ENCODE measurements at regions not wholly inside any gene's neighbourhood (a gene's known extent, or its start where the extent isn't known, plus 50 kb on each side); places are given as distances from the start of the nearest gene placed in this dataset.

DNA sequence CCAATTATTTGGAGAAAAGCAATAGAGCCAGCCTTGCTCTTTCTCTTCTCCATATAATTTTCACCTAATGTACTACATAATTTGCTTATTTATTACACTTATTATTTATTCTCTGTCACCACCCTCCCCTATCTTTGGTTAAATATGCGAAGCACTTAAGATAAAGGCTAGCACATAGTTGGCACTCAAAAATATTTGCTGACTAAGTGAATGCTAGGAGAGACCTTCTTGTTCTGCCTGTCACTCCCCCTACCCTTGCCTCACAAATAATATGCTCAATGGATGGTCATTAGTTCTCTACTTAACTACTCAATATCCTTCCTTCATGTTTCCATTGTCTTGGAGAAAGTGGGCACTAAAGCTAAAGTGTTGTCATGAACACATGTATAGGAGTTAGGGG lies 139.7 kb upstream of the ZC3H11B start:
- no peak for TF ChIP-seq EZH2 (IDR thresholded peaks at IDR 0.05)
- no peak for TF ChIP-seq POLR2AphosphoS5 (IDR thresholded peaks at IDR 0.05; ENCODE audit: borderline replicate concordance, low read depth, low read length)
